Gastroesophageal sphincter (tissue), 4 donors: ENCODE measurements at regions not wholly inside any gene's neighbourhood (a gene's known extent, or its start where the extent isn't known, plus 50 kb on each side); places are given as distances from the start of the nearest gene placed in this dataset.
"Not testable (repeated sequence)": the region's sequence is repeated elsewhere in the genome, so short reads cannot be mapped to it uniquely, and the experiment has no call there.

Experiments used
- ATAC-seq: fragments of 150-250 bp; one replicate; pipeline ENCODE4 v1.9.1; 2016; ENCODE audit warnings: mild to moderate bottlenecking, moderate library complexity
- H3K27ac ChIP-seq, 4 donors: fragments of 200-600 bp; sonication (generic) in 3 of 4; 1 replicate in 3 of 4; 2 replicates in 1 of 4; pipeline ENCODE4 v1.5.1; 2016 to 2019
- H3K27me3 ChIP-seq: fragments of 200-600 bp; sonication (generic); one replicate; pipeline ENCODE4 v1.5.1; 2019
- H3K36me3 ChIP-seq, 2 donors: fragments of 200-600 bp; sonication (generic); one replicate each; pipeline ENCODE4 v1.5.1; 2019; ENCODE audit warnings: control low read depth in 1 of 2
- H3K4me1 ChIP-seq, 3 donors: fragments of 200-600 bp; sonication (generic); 1 replicate in 2 of 3; 2 replicates in 1 of 3; pipeline ENCODE4 v1.5.1; 2016 to 2019; ENCODE audit warnings: control low read depth in 2 of 3
- H3K4me3 ChIP-seq, 2 donors: fragments of 200-600 bp; sonication (generic); one replicate each; pipeline ENCODE4 v1.5.1; 2019; ENCODE audit warnings: mild to moderate bottlenecking in 1 of 2, moderate library complexity in 1 of 2
- H3K9me3 ChIP-seq, 3 donors: fragments of 200-600 bp; sonication (generic); one replicate each; pipeline ENCODE4 v1.5.1; 2017 to 2019; ENCODE audit warnings: control low read depth in 2 of 3
- CTCF ChIP-seq, 4 experiments: fragments of 200-600 bp in 2 of 4; fragments of 450-650 bp in 2 of 4; sonication (generic) in 1 of 4; IDR thresholded peaks; one replicate each; pipeline ENCODE4 v1.5.1; 2017 to 2019; ENCODE audit warnings: antibody characterized with exemption in 4 of 4, mild to moderate bottlenecking in 2 of 4, moderate library complexity in 2 of 4
- EP300 ChIP-seq: sonication (generic); formaldehyde crosslinking; IDR thresholded peaks from one replicate; pipeline ENCODE4 v1.6.1; 2017; ENCODE audit warnings: antibody characterized with exemption, mild to moderate bottlenecking
- POLR2A ChIP-seq, 2 donors: fragments of 450-650 bp; IDR thresholded peaks; one replicate each; pipeline ENCODE4 v1.6.1; 2017; ENCODE audit warnings: antibody characterized with exemption in 2 of 2, mild to moderate bottlenecking in 2 of 2, moderate library complexity in 1 of 2
- POLR2AphosphoS5 ChIP-seq: sonication (generic); formaldehyde crosslinking; IDR thresholded peaks from one replicate; pipeline ENCODE4 v1.6.1; 2017; ENCODE audit warnings: antibody characterized with exemption
- WGBS, 2 donors: methylation state at CpG; one replicate each; pipeline ENCODE4 v1.1.5; 2018; ENCODE audit warnings: low coverage in 1 of 2; 5-methylcytosine and 5-hydroxymethylcytosine counted together

GRCh38 chr1:222470252-222470805 is 77.6 kb downstream of the HHIPL2 start:
- no CpG with 5 or more reads among the region's 15 CpGs for WGBS, 2 donors
- H3K27me3 ChIP-seq, result not testable (repeated sequence)

GRCh38 chr1:222466150-222466865 is 81.6 kb downstream of the HHIPL2 start:
- peak overlapping the region in 3 of 4 donors; percentile 80 to 84 (median 84) for H3K27ac ChIP-seq
- no peaks in the 10 kb centered on the region for H3K36me3 ChIP-seq
- 93 to 100% methylated on average over 3 to 8 of the region's 8 CpGs for WGBS, 2 donors
- H3K4me3 ChIP-seq, result no peak overlapping the region
- peaks cover 0 to 16% (median 4%) of the 10 kb centered on the region in 3 donors for H3K4me1 ChIP-seq
- no peaks in the 10 kb centered on the region for H3K27me3 ChIP-seq
- no peak for ATAC-seq
- no peak for TF ChIP-seq EP300
- no peak for TF ChIP-seq POLR2AphosphoS5
- TF ChIP-seq CTCF (IDR thresholded peaks at IDR 0.05), result no peak
- TF ChIP-seq POLR2A (IDR thresholded peaks at IDR 0.05), result no peak
- H3K9me3 ChIP-seq, result no peaks in the 10 kb centered on the region

More at GRCh38 chr1:222470252-222470805, 77.6 kb downstream of the HHIPL2 start:
- not testable (repeated sequence) for H3K9me3 ChIP-seq, H3K4me3 ChIP-seq, ATAC-seq, H3K27ac ChIP-seq, H3K36me3 ChIP-seq, H3K4me1 ChIP-seq

- peak overlapping the region; percentile 32 to 84 (median 82) for H3K27ac ChIP-seq
- peak; percentile 99 for ATAC-seq
- H3K4me1 ChIP-seq, result peaks cover 0 to 16% (median 4%) of the 10 kb centered on the region in 3 donors
- H3K36me3 ChIP-seq, result no peaks in the 10 kb centered on the region
- peak overlapping the region; percentile 9 to 49 for H3K4me3 ChIP-seq
- no peaks in the 10 kb centered on the region for H3K27me3 ChIP-seq
- TF ChIP-seq POLR2A (IDR thresholded peaks at IDR 0.05) (peak in 1 of 2 donors; percentile 17), EP300 (no peak), CTCF (IDR thresholded peaks at IDR 0.05) (peak; percentile 99 to 100 (median 100)), POLR2AphosphoS5 (peak; percentile 61)
- H3K9me3 ChIP-seq, result no peaks in the 10 kb centered on the region
- 7 to 17% methylated on average over 6 of the region's 46 CpGs for WGBS, 2 donors
Observed at GRCh38 chr1:222465211-222466041, 82.5 kb downstream of the HHIPL2 start.

GRCh38 chr1:222464841-222465210 is 83.1 kb downstream of the HHIPL2 start:
- Histone ChIP-seq H3K36me3 (no peaks in the 10 kb centered on the region), H3K4me3 (peak overlapping the region; percentile 7 to 49), H3K9me3 (no peaks in the 10 kb centered on the region), H3K4me1 (peaks cover 0 to 16% (median 4%) of the 10 kb centered on the region in 3 donors), H3K27ac (peak overlapping the region; percentile 9 to 84 (median 82)), H3K27me3 (no peaks in the 10 kb centered on the region)
- TF ChIP-seq POLR2AphosphoS5, result no peak
- no peak for TF ChIP-seq CTCF (IDR thresholded peaks at IDR 0.05)
- TF ChIP-seq EP300, result no peak
- no peak for TF ChIP-seq POLR2A (IDR thresholded peaks at IDR 0.05)
- WGBS, 2 donors, result 19 to 22% methylated on average over 8 to 10 of the region's 10 CpGs
- ATAC-seq, result no peak

GRCh38 chr1:222463059-222463730 is 84.7 kb downstream of the HHIPL2 start:
- 87 to 92% methylated on average over 5 to 8 of the region's 8 CpGs for WGBS, 2 donors
- H3K27me3 ChIP-seq, result no peaks in the 10 kb centered on the region
- peaks cover 0 to 3% (median 0%) of the 10 kb centered on the region in 3 donors for H3K9me3 ChIP-seq
- no peak for ATAC-seq
- TF ChIP-seq POLR2A (IDR thresholded peaks at IDR 0.05) (no peak), CTCF (IDR thresholded peaks at IDR 0.05) (no peak), EP300 (no peak), POLR2AphosphoS5 (no peak)
- no peak overlapping the region for H3K4me3 ChIP-seq
- H3K27ac ChIP-seq, result no peak overlapping the region
- peaks cover 0 to 16% (median 4%) of the 10 kb centered on the region in 3 donors for H3K4me1 ChIP-seq
- no peaks in the 10 kb centered on the region for H3K36me3 ChIP-seq
